Gastroesophageal sphincter (tissue), 3 donors: ENCODE measurements at regions not wholly inside any gene's neighbourhood (a gene's known extent, or its start where the extent isn't known, plus 50 kb on each side); places are given as distances from the start of the nearest gene placed in this dataset.

Source experiments
- CTCF ChIP-seq, 4 experiments: fragments of 200-600 bp in 2 of 4; fragments of 450-650 bp in 2 of 4; sonication (generic) in 1 of 4; IDR thresholded peaks; one replicate each; pipeline ENCODE4 v1.5.1; 2017 to 2019; ENCODE audit warnings: antibody characterized with exemption in 4 of 4, mild to moderate bottlenecking in 2 of 4, moderate library complexity in 2 of 4
- POLR2A ChIP-seq, 2 donors: fragments of 450-650 bp; IDR thresholded peaks; one replicate each; pipeline ENCODE4 v1.6.1; 2017; ENCODE audit warnings: antibody characterized with exemption in 2 of 2, mild to moderate bottlenecking in 2 of 2, moderate library complexity in 1 of 2

- TF ChIP-seq CTCF (IDR thresholded peaks at IDR 0.05), result no peak
- TF ChIP-seq POLR2A (IDR thresholded peaks at IDR 0.05), result no peak
Observed at GRCh38 chrX:43068639-43069038, 290.7 kb upstream of the PPP1R2C start.
